HL-60 (cell line): ENCODE measurements at regions not wholly inside any gene's neighbourhood (a gene's known extent, or its start where the extent isn't known, plus 50 kb on each side); places are given as distances from the start of the nearest gene placed in this dataset.

Experiments
- DNase-seq, 2 experiments: peaks; one replicate each; pipeline ENCODE4 v3.0.0-alpha.2; 2010 to 2020; ENCODE audit warnings: low read depth in 1 of 2, low spot score in 1 of 2
- H3K27ac ChIP-seq: fragments of 250-450 bp; sonication (Bioruptor Pico); replicated peaks from 2 replicates; pipeline ENCODE4 v1.5.1; 2020; ENCODE audit warnings: mild to moderate bottlenecking, moderate library complexity
- H3K27me3 ChIP-seq: fragments of 250-450 bp; sonication (Bioruptor Pico); 2 replicates; pipeline ENCODE4 v1.5.1; 2021; ENCODE audit warnings: mild to moderate bottlenecking, moderate library complexity; ENCODE audit not compliant: insufficient read depth, poor library complexity, severe bottlenecking
- H3K4me3 ChIP-seq: replicated peaks from 2 replicates; pipeline ENCODE4 v1.5.1; 2011; ENCODE audit warnings: mild to moderate bottlenecking, control low read depth, low read length; ENCODE audit not compliant: insufficient read depth
- GABPA ChIP-seq: IDR thresholded peaks from 2 replicates; pipeline ENCODE4 v1.6.1; 2012; ENCODE audit warnings: low read depth
- POLR2AphosphoS5 ChIP-seq: IDR thresholded peaks from 2 replicates; pipeline ENCODE4 v1.6.1; 2012; ENCODE audit warnings: low read depth
- SPI1 ChIP-seq: IDR thresholded peaks from 2 replicates; pipeline ENCODE4 v1.6.1; 2012; ENCODE audit warnings: low read depth, mild to moderate bottlenecking, borderline replicate concordance
- TF ChIP-seq, protein P1 (sequence below): IDR thresholded peaks from 2 replicates; pipeline ENCODE4 v1.6.1; 2012; ENCODE audit warnings: low read depth; ENCODE audit not compliant: insufficient replicate concordance
- TF ChIP-seq, protein P2 (sequence below): IDR thresholded peaks from one replicate; pipeline ENCODE4 v1.5.1; 2011; ENCODE audit warnings: low read length, control low read depth, inconsistent platforms; ENCODE audit not compliant: insufficient read depth

DNA sequence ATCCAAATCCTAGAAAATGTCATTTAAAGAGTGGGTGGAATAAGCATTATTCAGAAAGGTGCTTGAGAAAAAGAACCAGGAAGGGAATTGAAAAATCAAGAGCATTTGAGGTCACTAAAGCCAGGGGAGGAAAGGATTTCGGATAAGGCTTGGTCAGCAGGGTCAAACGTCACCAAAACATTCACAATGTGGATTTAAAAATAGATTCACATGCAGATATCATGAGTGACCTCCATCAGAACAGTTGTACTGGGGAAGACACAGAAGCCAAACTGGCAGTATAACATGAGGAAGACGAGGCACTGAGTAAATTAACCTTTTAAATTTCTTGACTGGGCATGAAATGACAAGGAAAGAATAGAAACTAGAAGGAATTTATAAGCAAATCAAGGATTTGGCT, 175.1 kb upstream of the CCDC196 start:
- no peak for DNase-seq
- Histone ChIP-seq H3K27me3 (no peaks in the 10 kb centered on the region), H3K4me3 (no peak overlapping the region), H3K27ac (no peak overlapping the region)
- TF ChIP-seq, protein P1, sequence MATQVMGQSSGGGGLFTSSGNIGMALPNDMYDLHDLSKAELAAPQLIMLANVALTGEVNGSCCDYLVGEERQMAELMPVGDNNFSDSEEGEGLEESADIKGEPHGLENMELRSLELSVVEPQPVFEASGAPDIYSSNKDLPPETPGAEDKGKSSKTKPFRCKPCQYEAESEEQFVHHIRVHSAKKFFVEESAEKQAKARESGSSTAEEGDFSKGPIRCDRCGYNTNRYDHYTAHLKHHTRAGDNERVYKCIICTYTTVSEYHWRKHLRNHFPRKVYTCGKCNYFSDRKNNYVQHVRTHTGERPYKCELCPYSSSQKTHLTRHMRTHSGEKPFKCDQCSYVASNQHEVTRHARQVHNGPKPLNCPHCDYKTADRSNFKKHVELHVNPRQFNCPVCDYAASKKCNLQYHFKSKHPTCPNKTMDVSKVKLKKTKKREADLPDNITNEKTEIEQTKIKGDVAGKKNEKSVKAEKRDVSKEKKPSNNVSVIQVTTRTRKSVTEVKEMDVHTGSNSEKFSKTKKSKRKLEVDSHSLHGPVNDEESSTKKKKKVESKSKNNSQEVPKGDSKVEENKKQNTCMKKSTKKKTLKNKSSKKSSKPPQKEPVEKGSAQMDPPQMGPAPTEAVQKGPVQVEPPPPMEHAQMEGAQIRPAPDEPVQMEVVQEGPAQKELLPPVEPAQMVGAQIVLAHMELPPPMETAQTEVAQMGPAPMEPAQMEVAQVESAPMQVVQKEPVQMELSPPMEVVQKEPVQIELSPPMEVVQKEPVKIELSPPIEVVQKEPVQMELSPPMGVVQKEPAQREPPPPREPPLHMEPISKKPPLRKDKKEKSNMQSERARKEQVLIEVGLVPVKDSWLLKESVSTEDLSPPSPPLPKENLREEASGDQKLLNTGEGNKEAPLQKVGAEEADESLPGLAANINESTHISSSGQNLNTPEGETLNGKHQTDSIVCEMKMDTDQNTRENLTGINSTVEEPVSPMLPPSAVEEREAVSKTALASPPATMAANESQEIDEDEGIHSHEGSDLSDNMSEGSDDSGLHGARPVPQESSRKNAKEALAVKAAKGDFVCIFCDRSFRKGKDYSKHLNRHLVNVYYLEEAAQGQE = no peak
- TF ChIP-seq POLR2AphosphoS5 (no peak), SPI1 (no peak), GABPA (no peak)
- TF ChIP-seq, protein P2, sequence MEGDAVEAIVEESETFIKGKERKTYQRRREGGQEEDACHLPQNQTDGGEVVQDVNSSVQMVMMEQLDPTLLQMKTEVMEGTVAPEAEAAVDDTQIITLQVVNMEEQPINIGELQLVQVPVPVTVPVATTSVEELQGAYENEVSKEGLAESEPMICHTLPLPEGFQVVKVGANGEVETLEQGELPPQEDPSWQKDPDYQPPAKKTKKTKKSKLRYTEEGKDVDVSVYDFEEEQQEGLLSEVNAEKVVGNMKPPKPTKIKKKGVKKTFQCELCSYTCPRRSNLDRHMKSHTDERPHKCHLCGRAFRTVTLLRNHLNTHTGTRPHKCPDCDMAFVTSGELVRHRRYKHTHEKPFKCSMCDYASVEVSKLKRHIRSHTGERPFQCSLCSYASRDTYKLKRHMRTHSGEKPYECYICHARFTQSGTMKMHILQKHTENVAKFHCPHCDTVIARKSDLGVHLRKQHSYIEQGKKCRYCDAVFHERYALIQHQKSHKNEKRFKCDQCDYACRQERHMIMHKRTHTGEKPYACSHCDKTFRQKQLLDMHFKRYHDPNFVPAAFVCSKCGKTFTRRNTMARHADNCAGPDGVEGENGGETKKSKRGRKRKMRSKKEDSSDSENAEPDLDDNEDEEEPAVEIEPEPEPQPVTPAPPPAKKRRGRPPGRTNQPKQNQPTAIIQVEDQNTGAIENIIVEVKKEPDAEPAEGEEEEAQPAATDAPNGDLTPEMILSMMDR = no peak

DNA sequence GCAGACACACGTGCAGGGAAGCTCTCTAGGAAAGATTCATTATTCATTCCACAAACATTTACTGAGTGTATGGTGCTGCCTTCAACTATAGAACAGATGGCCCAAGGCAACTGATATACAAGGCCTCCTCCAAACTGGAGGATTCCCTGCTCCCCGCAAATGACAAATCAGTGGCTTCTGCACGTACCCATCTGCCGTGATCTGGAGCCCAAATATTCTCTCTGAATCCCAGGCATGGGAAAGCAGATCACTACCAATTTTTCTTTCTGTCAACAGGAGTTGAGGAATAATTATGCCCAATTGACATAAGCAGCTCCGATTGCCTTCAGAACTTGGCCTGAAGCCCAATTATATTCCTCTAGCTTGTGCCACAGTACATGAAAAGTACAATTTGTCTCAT, 174.2 kb upstream of the CCDC196 start:
- H3K27me3 ChIP-seq = no peaks in the 10 kb centered on the region
- DNase-seq = no peak
- TF ChIP-seq SPI1 (no peak), POLR2AphosphoS5 (no peak), GABPA (no peak)
- TF ChIP-seq, protein P2 = no peak
- TF ChIP-seq, protein P1 = no peak

DNA sequence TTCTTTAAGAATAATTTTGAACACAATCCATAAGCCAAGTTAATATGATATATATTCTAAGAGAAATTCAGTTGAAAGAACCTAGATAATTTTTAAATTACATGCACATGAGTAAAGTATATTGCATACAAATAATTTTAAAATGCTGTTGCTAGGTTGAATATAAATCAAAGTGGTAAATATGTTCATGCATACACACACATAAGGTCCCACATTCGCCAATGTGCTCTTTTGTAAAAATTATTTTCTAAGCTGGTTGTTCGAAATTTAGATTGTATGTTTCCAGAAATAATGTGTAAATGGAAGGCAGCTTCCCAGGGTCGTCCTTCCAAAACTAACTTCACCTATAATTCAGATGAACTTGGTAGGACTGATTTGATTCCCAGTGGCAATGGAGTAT, 173.7 kb upstream of the CCDC196 start:
- Histone ChIP-seq H3K27me3 (no peaks in the 10 kb centered on the region), H3K4me3 (no peak overlapping the region), H3K27ac (no peak overlapping the region)
- no peak for DNase-seq
- TF ChIP-seq SPI1 (no peak), POLR2AphosphoS5 (no peak), GABPA (no peak)
- TF ChIP-seq, protein P2 = no peak
- TF ChIP-seq, protein P1 = no peak

More for the DNA sequence above, 174.2 kb upstream of the CCDC196 start:
- H3K4me3 ChIP-seq = no peak overlapping the region
- H3K27ac ChIP-seq = no peak overlapping the region
